ENCODE measurements at regions not wholly inside any gene's neighbourhood (a gene's known extent, or its start where the extent isn't known, plus 50 kb on each side); places are given as distances from the start of the nearest gene placed in this dataset.
"Not testable (repeated sequence)": the region's sequence is repeated elsewhere in the genome, so short reads cannot be mapped to it uniquely, and the experiment has no call there.

DNA sequence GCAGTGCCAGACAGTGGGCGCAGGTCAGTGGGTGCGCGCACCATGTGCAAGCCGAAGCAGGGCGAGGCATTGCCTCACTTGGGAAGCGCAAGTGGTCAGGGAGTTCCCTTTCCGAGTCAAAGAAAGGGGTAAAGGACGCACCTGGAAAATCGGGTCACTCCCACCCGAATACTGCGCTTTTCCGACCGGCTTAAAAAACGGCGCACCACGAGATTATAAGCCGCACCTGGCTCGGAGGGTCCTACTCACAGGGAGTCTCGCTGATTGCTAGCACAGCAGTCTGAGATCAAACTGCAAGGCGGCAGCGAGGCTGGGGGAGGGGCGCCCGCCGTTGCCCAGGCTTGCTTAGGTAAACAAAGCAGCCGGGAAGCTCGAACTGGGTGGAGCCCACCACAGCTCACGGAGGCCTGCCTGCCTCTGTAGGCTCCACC lies 77.9 kb downstream of the NR4A2 start:
- not testable (repeated sequence) for FAIRE-seq; DNase-seq (ENCODE audit: low spot score)

DNA sequence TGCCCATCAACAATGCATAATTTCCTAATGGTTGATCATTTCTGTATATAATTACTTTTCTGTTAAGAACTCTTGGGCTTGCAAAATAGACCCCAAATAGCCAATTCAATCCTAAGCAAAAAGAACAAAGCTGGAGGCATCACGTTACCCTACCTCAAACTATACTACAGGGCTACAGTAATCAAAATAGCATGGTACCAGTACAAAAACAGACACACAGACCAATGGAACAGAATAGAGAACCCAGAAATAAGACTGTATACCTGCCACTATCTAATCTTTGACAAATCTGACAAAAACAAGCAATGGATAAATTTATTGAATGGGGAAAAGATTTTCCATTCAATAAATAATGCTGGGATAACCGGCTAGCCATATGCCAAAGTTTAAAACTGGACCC lies 78.8 kb downstream of the NR4A2 start:
- DNase-seq (ENCODE audit: low spot score) (no peak), FAIRE-seq (no peak)

DNA sequence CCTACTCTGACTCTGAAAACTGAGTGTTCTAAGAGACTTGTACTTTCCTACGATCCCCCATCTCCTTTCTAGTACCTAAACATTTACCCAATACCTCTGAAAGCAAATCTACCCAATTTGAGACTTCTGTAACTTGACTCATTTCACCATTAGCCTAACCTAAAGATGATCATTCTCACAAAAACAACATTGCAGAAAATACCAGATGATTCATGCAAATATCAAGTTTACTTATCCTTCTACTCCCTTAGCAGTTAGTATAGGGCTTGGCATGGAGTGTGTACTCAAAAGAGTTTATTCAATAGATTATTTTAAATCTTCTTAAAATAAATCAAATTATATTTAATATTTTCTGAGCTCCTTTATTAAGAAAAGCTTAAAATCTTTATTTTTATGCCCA lies 89.6 kb downstream of the NR4A2 start:
- no peak for DNase-seq (ENCODE audit: low spot score)
- no peak for FAIRE-seq

GRCh38 chr2:156237558-156237957 lies 95.0 kb downstream of the NR4A2 start:
- FAIRE-seq = no peak
- DNase-seq (ENCODE audit: low spot score) = no peak

DNA sequence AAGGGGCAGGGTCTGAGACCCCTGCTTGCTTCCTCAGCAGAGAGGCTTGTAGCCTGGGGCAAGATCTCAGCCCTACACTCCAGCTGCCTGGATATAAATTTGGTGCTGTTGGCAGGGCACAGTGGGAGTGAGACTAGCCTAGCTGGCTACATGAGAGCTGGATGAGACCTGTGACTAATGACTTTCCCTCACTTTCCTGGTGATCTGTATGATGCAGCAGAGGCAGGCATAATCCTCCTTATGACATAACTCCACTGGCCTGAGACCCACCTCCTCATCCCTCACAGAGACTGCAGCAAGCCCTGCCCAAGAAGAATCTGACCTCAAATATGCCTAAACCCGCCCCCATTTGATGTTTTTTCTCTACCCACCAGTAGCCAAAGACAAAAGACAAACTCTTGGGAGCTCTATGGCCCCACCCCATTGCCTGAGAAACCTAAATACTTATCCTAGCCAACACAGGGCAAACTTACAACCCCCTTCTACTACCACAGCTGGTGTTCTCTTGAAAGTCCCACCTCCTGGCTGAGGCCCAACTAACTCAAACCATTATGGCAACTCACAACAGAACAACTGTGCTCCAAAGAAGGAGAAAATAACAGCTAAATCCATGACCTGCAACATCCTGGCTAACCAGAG lies 102.7 kb downstream of the NR4A2 start:
- DNase-seq (ENCODE audit: low spot score) (no peak), FAIRE-seq (no peak)

DNA sequence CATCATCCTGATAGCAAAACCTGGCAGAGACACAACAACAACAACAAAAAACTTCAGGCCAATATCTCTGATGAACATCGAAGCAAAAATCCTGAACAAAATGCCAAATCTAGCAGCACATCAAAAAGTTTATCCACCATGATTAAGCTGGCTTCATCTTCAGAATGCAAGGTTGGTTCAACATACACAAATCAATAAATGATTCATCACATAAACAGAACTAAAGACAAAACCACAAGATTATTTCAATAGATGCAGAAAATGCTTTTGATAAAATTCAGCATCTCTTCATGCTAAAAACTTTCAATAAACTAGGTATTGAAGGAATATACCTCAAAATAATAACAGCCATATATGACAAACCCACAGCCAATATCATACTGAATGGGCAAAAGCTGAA lies 109.2 kb downstream of the NR4A2 start:
- not testable (repeated sequence) for DNase-seq (ENCODE audit: low spot score); FAIRE-seq

- no peak for FAIRE-seq
- no peak for DNase-seq (ENCODE audit: low spot score)
These were observed 110.8 kb downstream of the NR4A2 start for GRCh38 chr2:156221703-156222102.

GRCh38 chr2:156219491-156220100 lies 112.9 kb downstream of the NR4A2 start:
- DNase-seq (ENCODE audit: low spot score) (no peak), FAIRE-seq (no peak)

- no peak for FAIRE-seq
These were observed 116.9 kb downstream of the NR4A2 start for GRCh38 chr2:156215656-156216055.

GRCh38 chr2:156211318-156211717 lies 121.2 kb downstream of the NR4A2 start:
- no peak for FAIRE-seq

More at GRCh38 chr2:156215656-156216055, 116.9 kb downstream of the NR4A2 start:
- no peak for DNase-seq (ENCODE audit: low spot score)

DNA sequence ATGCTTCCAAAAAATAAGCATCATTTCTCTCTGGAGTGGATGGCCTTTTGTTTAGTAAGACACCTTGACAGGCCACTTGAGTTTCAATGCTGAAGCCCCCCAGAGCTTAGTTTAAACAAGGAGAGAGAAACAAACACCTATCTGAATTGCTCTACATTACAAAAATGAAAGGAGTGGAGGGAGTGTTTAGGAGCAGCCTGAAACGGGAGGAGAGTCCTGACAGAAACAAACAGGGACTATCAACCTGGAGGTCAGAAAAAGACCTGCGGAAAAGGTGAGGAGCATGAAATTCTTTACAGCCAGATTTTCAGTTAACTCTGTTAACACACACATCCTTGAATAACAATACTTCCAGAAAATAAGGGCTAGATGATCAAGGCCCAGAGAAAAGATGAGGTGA lies 126.2 kb downstream of the NR4A2 start:
- DNase-seq (ENCODE audit: low spot score) (no peak), FAIRE-seq (no peak)

More at GRCh38 chr2:156211318-156211717, 121.2 kb downstream of the NR4A2 start:
- no peak for DNase-seq (ENCODE audit: low spot score)

DNA sequence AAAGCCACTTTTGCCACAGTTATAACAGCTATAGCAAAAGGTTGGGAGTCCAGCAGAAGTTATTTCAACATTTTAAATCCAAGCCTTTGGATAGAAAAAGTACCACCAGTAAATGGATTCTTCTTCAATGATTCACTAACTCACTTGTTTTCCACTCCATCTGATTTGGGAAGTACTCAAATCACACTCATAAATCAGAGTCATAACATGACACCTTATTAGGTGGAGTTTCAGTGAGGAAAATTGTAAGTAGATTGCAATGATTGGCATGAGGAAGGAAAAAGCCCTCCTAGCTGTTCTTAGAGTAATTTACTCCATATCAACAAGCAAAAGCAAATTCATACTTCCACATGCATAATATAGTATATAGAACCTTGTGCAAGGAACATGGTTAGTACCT lies 132.9 kb downstream of the NR4A2 start:
- DNase-seq (ENCODE audit: low spot score) = no peak
- FAIRE-seq = no peak

GRCh38 chr2:156196031-156196430 lies 136.5 kb downstream of the NR4A2 start:
- DNase-seq (ENCODE audit: low spot score) (no peak), FAIRE-seq (no peak)

DNA sequence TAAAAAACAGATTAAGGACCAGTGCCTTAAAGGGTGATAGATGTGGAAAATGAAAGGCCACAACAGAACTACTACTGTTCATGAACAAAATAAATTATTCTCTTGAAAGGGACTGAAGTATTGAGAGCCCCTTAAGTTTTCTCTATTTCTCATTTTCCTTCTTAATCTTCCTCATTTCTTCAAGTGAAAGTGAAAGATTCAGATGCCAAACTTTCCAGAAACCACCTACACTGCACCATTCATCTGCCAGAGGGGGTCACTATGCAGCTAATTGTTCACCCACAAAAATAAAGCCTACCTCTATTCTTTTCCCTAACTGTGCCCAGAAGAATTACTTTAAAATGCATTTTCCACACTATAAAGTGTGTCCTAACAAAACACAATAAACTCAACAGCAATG lies 140.1 kb downstream of the NR4A2 start:
- DNase-seq (ENCODE audit: low spot score) (no peak), FAIRE-seq (no peak)

GRCh38 chr2:156191527-156191926 lies 141.0 kb downstream of the NR4A2 start:
- no peak for DNase-seq (ENCODE audit: low spot score)

GRCh38 chr2:156190517-156190916 lies 142.0 kb downstream of the NR4A2 start:
- no peak for DNase-seq (ENCODE audit: low spot score)
- FAIRE-seq = no peak

More at GRCh38 chr2:156191527-156191926, 141.0 kb downstream of the NR4A2 start:
- no peak for FAIRE-seq

DNA sequence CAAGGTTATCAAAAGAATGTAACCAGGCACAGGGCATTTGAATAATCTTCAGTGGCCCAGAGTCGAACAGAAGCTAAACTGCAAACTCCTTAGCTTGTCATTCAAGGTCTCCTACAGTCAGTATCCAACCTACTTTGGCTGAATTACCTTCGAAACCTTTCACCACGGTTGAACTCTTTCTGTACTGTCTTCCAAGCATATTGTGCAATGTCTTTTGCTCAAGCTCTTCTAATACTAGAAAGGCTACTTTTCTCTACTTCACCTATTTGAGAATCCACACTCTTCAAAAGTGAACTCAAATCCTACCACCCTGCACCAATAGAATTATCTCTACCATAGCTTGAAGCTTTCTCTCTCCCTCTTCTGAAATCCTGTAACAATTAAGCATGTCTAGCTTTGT lies 142.9 kb downstream of the NR4A2 start:
- FAIRE-seq (no peak), DNase-seq (ENCODE audit: low spot score) (no peak)

DNA sequence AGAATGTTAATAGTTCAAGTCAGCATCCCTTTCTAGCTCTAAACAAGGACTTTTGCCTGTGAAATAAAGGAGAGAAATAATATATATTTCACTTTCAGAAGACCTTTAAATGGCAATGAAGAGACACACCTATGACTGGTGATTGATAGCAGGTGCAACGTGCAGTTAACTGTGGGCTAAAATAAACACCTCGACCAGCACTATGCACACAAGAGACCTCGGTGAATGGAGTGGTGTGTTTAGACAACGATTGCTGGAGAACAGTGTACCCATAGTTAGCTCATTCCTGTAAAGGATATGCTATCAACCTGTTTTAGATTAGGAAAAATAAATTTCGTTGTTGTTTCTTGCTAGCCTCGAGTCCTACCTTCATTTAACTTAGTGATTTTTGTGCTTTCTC lies 143.4 kb downstream of the NR4A2 start:
- DNase-seq (ENCODE audit: low spot score) = no peak
- FAIRE-seq = no peak

DNA sequence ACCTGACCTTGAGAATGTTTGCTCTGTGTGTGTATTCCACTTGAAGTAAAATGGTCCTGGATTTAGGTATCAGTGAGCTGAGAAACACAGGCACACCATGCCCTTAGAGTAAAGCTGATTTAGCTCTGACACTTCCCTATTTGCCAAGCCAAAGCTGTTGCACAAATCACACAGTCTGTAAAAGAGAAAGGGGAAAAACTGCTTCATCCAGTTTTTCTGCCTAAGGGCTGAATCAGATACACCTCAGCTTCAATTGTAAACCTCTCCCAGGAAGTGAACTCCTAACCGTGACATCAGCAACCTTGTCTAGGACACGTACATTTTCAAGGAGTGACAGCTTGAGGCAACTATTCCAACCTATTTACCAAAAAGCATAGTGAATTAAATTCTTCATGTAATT lies 150.4 kb downstream of the NR4A2 start:
- no peak for DNase-seq (ENCODE audit: low spot score)
- FAIRE-seq = no peak

DNA sequence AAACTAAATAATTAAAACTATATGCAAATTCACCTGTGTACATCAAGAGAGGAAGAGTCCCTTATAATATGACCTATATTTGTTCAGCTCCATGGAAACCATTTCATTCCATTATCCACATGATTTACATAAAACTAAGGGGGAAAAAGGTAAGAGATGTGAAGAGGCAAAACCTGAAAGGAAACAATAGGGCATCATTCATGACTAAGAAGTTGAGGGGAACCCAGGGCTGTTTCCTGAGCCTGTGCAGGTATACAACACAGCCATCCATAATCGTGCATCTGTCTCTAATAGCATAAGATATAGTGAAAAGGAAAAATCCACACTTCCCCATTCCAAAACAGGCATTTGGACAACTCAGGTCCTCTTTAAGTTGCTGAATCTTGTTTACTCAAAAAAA lies 151.3 kb downstream of the NR4A2 start:
- no peak for FAIRE-seq

DNA sequence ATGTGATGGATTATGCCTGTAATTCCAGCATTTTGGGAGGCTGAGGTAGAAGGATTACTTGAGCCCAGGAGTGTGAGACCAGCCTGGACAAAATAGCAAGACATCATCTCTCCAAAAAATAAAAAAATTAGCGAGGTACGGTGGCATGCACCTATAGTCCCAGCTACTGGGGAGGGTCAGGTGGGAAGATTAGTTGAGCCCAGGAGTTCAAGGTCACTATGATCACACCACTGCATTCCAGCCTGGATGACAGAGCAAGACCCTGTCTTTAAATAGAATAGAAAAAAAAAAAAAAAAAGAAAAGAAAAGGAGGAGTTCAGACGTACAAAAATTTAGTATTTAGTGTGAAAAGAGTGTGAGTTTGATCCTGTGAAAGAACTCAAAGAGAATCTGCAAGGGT lies 154.9 kb downstream of the NR4A2 start:
- no peak for FAIRE-seq
- no peak for DNase-seq (ENCODE audit: low spot score)

More for the DNA sequence above, 151.3 kb downstream of the NR4A2 start:
- DNase-seq (ENCODE audit: low spot score) = no peak

GRCh38 chr2:156175946-156176345 lies 156.6 kb downstream of the NR4A2 start:
- DNase-seq (ENCODE audit: low spot score) (no peak), FAIRE-seq (no peak)

DNA sequence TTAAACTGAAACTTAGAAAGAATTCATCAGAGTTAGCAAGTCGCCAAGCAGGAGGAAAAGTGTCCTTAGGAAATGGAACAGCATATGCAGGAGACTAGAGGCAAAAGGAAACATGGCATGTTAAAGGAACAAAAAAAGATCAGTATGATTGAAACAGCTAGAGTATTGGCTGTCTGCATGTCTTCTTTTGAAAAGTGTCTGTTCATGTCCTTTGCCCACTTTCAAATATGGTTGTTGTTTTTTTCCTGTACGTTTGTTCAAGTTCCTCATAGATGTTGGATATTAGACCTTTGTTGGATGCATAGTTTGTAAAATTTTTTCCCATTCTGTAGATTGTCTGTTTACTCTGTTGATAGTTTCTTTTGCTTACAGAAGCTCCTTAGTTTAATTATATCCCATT lies 161.6 kb downstream of the NR4A2 start:
- FAIRE-seq = no peak

More for the DNA sequence above, 161.6 kb downstream of the NR4A2 start:
- DNase-seq (ENCODE audit: low spot score) = no peak

Data from urothelium cell line (cell line).